ENCODE measurements at regions not wholly inside any gene's neighbourhood (a gene's known extent, or its start where the extent isn't known, plus 50 kb on each side); places are given as distances from the start of the nearest gene placed in this dataset.

- no peak for TF ChIP-seq POLR2A (IDR thresholded peaks at IDR 0.05; ENCODE audit: low read length)
- TF ChIP-seq GATA1 (IDR thresholded peaks at IDR 0.05; ENCODE audit: low read depth, low read length), result no peak
These were observed 188.9 kb upstream of the EOLA2 start for GRCh38 chrX:150127216-150127615.

Measured in erythroblast (primary cell).